GF-D8 (cell line): ENCODE measurements at regions not wholly inside any gene's neighbourhood (a gene's known extent, or its start where the extent isn't known, plus 50 kb on each side); places are given as distances from the start of the nearest gene placed in this dataset.

Experiments
- DNase-seq: peaks from one replicate; lab custom pipeline; 2025; lab: John Stamatoyannopoulos, UW

DNA sequence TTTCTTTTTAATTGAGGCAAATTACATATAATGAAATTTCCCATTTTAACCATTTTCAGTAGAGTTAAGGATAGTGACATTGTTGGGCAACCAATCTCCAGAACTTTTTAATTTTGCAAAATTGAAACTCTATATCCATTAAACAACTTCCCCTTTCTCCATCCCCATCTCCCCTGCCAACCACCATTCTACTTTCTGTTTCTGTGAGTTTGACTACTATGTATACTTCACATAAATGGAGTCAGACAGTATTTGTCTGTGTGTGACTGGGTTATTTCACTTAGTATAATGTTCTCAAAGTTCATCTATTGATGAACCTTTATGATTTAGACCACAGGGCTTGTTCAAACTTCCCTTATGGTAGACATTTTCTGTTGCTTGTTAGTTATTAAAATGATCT is 364.5 kb upstream of the MAD2L1 start:
- no peak for DNase-seq

DNA sequence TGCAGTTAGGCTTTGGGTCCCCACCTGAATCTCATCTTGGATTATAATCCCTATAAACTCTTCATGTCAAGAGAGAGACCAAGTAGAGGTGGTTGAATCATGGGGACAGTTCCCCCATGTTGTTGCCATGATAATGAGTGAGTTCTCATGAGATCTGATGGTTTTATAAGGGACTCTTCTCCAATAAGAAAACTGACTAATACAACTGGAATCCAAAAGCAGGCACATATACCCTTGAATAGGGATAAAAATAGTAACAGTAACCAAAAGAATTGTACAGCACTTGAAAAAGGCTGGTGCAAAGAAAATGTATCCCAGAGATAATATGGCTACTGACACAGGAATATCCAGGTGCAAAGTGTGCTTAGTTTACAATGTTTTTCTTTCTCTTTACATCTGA is 351.5 kb upstream of the MAD2L1 start:
- no peak for DNase-seq

DNA sequence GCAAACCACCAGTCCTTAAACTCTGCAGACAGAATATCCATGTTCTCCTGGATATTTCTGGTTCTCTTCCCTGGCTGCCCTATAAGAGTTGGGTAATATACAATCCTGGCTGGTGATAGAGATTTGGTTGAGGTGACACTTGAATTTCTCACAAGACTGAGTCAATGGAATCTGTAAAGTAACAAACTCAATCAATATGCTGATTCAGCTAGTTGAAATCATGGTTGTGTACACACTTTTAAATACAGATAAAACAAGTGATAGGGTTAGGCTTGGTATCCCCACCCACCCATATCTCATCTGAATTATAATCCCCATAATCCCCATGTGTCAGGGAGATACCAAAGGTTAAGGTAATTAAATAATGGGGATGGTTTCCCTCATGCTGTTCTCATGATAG is 349.2 kb upstream of the MAD2L1 start:
- DNase-seq = no peak

DNA sequence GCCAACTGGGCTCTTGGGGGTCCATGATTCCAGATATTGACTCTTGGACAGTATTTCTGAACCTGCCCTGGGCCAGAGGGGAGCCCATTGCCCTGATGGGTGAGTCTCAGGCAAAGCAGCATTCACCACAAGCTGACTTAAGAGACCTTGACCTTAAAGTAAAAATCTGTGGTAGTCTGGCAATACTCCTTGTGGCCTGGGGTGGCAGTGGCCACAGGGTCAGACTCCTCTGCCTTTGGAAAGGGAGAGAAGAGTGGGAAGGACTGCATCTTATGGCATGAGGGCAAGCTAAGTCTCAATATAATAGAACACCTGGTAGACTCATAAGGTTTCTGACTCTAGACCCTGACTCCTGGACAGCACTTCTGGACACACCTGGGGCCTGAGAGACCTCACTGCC is 340.3 kb upstream of the MAD2L1 start:
- DNase-seq = no peak

DNA sequence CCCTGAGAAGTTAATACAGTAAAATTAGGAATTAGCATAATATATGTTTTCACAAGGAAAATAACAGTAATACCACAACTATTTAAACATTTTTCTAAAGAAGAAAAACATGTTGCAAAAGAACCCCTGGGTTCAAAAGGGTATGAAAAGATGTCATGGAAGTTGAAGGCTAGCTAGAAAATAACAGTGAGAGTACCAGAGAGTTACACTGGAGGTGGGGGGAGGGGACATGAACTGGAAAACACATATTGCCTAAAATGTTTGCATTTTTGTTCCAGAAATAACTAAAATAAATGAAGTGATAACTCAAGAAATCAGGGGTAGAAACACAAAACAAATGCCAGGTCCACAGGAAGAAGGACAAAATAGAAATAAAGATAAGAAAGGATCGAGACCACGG is 336.6 kb upstream of the MAD2L1 start:
- DNase-seq = no peak

DNA sequence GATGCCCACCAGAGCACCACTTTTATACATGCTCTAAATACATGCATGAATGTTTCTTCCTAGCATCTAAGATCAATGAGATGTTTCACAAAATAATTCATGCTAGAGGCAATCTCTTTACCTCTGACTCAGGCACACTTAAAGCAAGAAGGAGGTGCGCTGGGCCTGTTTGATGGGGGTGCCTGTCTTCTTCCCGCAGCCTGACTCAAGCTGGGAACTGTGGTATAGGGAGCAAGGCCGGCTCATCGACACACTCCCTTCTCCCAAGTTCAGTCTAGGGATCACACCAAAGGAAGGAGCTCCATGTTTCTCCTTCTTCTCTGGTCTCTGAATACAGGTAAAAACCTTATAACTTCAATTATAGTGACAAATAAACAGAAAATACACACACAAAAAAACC is 333.8 kb upstream of the MAD2L1 start:
- DNase-seq = no peak

DNA sequence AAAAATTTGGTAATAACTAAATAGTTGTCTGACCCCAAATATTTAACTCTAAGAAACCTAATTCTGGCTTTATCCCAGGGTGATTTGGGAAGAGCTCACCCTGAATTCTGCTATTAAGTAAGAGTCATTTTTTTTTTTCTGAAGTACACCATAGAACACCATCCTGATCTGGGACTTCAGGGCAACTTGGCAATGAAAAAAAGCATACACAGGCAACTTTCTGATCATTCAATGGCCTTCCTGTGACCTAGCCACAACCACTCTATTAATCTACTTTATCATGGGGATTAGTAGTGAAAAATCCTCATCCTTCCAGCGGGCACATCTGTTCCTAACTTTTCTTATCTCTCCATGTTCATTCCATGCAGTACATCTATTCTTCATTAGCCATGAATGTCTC is 333.2 kb upstream of the MAD2L1 start:
- no peak for DNase-seq

DNA sequence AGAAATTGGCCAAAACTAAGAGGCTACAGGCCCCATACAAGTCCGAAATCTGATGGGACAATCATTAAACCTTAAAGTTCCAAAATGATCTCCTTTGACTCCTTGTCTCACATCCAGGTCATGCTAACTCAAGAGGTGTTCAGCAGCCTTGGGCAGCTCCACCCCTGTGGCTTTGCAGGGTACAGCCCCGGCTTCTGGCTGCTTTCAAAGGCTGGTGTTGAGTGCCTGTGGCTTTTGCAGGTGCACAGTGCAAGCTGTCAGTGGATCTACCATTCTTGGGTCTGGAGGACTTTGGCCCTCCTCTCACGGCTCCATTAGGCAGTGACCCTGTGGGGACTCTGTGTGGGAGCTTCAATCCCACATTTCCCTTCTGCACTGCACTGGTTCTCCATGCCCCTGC is 329.1 kb upstream of the MAD2L1 start:
- DNase-seq = no peak

DNA sequence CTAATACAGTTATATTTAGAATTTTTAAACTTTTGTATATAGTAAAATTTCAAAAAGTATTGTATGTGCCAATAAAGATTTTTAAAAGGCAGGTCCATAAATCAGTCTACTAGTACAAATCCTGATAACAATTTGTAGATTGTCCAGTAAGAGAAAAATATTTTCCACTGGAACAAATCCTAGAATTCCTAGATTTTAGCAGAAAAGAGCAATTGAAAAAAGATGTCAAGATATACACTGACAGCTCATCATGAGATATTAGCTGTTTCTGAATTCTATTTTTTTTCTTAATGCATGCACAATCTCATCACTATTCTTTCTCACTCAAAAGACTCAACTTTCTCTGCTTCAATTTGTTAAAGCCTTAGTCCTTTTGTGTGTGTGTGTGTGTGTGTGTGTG is 289.2 kb upstream of the MAD2L1 start:
- no peak for DNase-seq

DNA sequence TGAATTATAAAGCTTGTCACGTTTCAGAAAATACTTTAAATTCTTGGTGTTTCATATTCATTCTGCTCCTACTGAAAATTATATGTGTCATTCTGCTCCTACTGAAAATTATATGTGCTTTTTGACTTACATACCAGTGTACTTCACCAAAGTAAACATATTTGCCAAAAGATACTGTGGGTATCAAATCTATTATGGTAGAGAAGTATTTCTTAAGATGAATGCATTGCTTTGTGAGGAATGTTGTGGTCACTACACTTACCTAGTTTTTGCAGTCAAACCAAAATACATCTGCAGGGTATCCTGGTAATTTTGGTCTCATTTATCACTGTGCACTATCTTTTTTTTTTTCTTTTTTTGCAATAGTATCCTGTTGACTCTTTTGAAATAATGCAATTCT is 287.7 kb upstream of the MAD2L1 start:
- no peak for DNase-seq

DNA sequence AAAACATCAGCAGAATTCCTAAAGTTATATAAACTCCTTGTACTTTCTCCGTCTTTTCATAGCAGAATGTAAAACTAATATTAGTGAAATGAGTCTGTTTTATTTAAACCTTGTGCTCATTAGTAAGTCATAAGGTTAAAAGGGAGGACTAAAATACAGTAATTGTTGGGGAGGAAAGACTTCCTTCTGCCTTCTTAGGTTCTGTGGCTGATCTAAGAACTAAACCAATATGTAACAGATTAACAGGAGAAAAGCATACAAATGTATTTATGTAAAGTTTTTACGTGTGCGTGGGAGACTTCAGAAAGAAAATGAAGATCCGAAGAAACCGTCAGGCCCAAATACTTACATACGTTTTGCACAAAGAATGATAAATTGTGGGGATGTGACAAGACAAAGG is 286.6 kb upstream of the MAD2L1 start:
- DNase-seq = no peak

DNA sequence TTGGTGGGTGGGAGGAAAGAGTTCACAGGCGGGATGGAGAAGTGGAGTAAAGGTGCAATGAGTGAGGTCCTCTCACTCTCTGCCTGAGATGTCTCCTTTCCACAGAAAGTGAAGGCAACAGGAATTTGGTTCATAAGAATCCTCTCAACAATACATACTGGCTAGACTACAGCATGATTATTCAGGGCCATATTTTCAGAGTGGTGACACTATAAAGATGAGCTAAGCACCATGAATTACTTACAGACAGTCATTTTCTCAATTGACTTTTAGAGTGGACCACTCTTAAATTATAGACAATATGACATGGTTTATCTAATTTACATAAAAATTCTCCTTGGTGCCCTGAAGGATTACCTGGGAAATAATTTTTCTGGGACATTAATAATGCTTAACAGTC is 286.1 kb upstream of the MAD2L1 start:
- no peak for DNase-seq

DNA sequence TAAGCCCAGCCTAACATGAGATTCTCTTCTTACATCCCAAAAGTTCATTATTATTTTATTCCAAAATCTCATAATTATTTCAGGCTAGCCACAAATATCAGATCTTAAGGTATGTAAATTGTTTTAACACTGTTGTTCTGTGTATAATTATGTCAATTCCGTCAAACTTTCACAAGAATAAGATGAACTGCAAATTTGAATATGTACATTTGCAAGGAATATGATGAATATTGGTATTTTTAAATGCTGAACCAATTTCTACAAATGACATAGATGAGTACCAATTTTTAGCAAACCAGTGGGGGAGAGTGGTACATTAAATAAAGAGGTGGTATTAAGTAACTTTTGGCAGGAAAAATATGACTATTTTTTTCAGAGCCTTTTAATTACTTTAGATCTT is 282.3 kb upstream of the MAD2L1 start:
- no peak for DNase-seq

DNA sequence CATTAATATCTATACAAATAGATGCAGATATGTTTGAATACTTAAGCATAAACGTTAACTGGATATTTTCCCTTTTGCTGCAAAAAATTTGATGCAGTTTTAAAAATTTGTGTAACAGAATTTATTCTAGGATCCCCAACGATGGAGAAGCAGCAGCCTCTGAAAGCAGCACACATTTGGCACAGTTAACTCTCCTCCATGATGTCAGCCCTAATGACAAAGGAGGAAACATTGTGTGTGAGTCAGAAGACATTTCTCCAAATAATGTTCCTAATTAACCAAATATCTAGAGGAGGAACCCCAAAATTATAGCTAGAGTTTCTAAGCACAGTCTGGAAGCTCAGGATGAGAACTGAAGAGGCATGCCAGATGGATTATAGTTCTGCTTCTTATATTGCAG is 281.9 kb upstream of the MAD2L1 start:
- DNase-seq = no peak

DNA sequence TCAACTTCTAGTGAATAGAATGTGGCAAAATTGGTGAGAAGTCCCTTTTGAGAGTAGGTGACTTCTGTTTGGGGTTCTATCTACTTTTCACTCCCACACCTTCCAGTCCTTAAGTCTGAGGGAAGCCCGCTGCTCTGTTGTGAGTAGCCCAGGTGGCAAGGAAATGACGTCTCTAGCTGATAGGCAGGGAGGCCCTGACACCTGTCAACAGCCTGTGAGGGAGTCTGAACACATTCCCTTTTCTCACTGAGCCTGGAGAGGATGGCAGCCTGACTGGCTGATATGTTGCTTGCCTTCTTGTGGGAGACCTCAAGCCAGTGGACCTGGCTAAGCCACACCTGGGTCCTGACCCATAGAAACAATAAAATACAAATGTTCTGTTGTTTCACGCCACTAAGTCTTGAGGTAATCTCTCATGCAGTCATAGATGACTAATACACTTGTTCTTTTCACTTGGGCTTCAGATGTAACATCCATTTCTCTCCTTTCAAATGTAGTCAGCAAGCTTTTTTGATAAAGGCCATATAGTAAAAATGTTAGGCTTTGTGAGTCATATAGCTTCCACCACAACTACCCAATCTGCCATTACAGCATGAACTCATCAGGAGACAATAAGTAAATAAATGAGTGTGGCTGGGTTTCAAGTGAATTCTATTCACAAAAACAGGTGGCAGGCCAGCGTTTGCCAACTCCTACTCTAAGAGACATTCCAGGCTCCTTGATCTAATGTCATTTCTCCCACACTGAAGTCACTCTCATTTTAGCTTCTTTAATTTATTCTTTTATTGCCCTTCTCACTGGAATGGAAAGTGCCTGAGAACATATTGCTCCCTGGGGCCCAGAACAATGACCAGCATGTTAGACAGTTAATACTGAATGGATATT is 265.1 kb upstream of the MAD2L1 start:
- no peak for DNase-seq

DNA sequence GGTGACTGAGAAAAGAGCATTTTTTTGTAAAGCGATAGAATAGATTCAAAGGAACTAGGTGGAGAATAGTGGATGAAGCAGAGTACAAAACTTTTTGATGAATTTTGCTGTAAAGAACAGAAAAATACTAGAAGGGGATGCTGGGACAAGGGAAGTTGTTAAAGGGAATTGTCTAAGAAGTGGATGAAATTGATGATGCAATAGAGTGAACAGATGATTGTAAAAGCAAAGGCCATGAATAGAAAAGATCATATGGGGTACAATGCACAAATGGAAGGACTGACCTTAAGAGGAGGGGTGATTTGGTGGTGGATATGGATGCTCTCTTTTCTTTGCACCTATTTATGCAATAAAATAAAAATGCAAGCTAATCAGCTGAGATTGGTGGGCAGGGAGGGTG is 262.7 kb upstream of the MAD2L1 start:
- no peak for DNase-seq

DNA sequence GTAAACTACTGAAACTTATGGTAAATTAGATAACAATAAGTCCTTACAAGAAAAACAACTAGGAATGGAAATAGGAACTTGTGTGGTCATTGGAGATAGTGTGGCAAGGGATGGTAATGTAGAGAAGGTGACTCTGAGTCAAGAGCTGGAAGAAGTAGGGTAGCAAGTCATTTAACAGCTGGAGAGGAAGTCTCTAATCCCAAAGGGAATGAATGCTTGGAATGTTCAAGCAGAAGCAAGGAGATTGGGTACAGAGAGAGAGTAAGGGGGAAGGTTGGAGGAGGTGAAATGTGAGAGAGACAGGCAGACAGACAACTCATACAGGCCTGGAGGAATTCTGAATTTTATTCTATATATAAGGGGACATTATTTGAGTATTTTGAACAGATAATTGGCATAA is 260.6 kb upstream of the MAD2L1 start:
- DNase-seq = no peak

DNA sequence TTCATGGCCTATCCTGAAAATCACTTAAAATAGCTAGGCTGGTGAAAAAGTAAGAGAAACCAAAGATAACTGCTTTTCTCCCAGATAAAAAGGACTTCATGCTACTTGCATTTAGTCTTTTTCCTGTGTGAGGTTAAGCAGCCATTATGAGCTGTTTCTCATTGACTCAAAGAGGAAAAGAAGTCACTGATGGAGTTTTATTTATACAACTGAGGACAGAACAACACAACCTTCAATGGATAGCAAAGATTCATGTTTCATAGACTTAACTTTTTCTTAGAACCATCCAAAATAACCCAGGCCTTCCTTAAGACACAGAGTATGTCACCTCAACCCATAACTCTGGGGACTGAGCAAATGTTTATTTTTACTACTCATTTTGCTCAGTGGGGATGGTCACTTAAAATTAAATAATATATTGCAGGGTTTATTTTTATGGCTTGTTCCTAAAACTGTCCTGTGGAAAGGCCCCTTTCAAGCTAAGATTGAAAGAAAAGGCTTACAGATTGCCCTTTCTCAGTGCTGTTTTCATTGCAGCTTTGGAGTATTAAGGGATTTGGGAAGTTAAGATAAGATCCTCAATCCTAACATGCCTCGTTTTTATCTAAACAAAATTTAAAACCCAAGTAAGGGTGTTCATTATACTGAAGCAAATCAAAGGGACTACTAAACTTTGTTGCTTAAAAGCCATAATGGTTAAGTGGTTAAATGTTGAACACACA is 252.6 kb upstream of the MAD2L1 start:
- DNase-seq = no peak

DNA sequence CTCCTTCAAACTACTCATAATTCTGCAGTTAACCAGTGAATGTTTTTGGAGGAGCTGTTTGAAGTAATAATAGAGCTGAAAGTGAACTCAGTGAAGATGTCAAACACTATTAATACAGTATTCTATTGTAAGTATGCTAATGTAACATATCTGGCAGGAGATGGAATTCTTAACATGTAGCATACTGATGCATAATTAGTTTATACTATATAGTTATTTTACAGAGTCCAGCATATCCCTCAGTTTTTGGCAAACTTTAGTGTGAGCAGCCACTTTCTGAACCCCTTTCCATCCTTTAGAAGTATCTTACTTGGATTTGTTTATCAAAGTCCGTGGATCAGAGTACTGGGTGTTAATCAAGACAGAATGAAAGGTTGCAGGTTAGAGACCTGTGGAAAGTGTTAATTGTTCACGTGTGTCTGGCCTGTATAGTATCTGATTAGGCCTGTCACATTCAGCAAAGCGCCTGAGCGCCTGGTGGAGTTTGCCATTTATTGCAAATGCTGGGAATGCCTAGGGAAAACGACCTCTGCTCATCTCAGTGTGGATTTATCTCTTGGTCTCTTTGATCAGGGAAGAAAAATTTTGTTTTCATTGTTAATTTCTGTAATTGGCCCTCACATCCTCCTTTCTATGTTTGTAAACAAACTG is 251.7 kb upstream of the MAD2L1 start:
- no peak for DNase-seq

DNA sequence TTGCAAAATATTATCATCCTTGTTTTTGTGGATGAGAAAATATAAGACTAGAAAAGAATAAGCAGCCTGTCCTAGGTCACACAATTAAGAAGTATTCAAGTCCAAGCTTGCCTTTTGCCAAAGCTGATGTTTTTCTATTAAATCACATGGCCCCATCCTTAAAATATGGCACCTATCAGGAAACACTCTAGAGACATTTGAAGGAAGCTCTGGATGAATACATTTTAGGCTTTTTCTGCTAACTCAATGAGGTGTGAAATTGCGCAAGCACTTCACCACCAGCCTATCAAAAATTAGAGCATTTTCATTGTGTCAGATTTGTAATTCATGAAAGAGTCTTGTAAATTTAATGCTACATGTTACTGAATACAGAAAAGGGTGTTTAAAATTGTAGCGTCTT is 251.1 kb upstream of the MAD2L1 start:
- DNase-seq = no peak

DNA sequence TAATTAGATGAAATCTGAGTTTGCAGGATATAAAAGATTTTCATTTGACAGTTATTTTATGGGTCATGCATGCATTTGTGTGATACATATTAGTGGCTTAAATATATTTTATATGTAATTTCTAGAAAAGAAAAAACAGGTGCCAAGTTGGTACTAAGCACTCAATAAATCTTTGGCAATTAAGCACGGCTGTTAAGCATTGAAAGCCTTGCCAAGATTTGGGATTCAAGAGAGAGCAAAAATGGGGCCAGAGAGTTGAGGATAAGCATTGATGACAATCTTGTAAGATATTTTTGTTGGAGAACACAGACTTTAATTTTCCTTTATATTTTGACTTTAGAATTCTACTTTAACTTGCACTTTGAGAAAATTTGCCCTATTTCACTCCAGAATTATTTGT is 249.8 kb upstream of the MAD2L1 start:
- no peak for DNase-seq

DNA sequence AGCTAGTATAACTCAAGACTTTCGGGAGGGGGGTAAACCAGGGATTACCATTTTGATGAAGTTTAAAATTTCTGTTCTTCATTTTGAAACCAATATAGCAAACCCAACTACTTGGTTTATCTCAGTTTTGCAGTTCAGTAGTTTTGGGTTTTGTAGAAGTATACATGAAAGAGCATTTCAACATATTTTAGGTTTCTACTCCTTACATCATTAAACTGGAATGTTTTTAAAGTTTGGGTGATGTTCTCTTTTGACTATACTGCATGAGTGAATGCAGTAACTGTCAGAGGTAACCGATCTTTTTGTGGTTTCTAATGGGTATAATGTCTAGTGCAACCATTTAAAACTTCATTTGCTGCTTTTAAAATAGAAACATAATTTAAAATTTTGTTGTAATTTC is 248.3 kb upstream of the MAD2L1 start:
- no peak for DNase-seq

DNA sequence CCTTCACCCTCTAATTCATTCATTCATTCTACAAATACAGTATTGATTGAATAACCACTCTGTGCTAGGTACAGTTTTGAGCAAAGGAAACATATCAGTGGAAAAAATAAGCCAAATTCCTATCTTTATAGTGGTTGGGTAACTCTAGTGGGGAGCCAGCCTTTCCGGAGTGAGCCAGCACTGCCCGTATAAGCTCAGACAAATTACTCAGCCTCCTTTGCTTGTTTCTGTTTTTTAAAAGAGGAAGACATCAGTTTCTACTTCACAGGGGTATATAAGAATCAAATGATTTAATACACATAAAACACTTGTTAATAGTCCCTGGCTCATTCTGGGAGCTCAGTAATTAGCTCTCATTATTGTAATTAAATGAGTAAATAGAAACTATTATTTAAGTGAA is 238.2 kb upstream of the MAD2L1 start:
- no peak for DNase-seq
